Hematopoietic multipotent progenitor cell treated with erythropoietin and hydrocortisone succinate and interleukin-3 and kit ligand, for 15 days (in vitro differentiated cells): ENCODE measurements at regions not wholly inside any gene's neighbourhood (a gene's known extent, or its start where the extent isn't known, plus 50 kb on each side); places are given as distances from the start of the nearest gene placed in this dataset.

ENCODE experiments used
- DNase-seq: peaks from one replicate; pipeline ENCODE4 v3.0.0-alpha.2; 2015; ENCODE audit warnings: low spot score

GRCh38 chr1:189866606-189867005 lies 611.1 kb downstream of the BRINP3 start:
- DNase-seq = no peak

GRCh38 chr1:189868021-189868420 lies 609.6 kb downstream of the BRINP3 start:
- DNase-seq = no peak

GRCh38 chr1:189874715-189875435 lies 602.8 kb downstream of the BRINP3 start:
- DNase-seq = no peak

DNA sequence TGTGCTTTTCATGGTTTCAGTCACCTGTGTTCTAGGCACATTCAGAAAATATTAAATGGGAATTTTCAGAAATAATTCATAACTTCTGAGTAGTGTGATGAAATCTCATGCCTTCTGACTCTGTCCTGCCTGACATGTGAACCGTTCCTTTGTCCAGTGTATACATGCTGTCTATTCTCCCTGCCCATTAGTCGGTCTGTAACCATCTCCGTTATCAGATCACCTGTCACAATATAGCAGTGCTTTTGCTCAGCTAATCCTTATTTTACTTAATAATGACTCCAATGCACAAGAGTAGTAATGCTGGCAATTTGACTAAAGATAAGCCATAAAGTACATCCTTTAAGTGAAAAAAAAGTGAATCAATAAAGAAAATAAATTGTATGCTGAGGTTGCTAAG lies 597.5 kb downstream of the BRINP3 start:
- no peak for DNase-seq

- no peak for DNase-seq
Measured at GRCh38 chr1:189899686-189900425, 577.8 kb downstream of the BRINP3 start.

GRCh38 chr1:189904509-189904908 lies 573.2 kb downstream of the BRINP3 start:
- DNase-seq = no peak

GRCh38 chr1:189908113-189908512 lies 569.6 kb downstream of the BRINP3 start:
- DNase-seq = no peak

DNA sequence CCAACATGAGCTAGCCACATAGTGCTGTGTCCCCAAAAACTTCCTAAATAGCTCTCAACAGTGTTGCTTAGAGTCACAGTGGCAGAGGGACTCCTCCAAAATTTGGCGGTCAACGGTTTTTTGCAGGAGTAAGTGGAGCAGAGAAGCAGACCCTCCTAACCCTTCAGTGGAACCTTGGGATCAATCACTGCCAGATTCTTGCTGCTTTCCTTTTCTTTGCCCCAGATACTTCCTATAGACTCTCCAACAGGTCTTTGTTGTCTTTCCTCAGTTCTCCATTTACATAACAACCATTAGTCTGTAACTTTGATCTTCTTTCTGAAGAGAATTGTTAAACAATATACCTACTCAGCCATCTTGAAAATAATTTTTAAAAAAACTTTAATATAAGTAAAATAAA lies 556.1 kb downstream of the BRINP3 start:
- DNase-seq = no peak

GRCh38 chr1:189927641-189928040 lies 550.0 kb downstream of the BRINP3 start:
- no peak for DNase-seq

DNA sequence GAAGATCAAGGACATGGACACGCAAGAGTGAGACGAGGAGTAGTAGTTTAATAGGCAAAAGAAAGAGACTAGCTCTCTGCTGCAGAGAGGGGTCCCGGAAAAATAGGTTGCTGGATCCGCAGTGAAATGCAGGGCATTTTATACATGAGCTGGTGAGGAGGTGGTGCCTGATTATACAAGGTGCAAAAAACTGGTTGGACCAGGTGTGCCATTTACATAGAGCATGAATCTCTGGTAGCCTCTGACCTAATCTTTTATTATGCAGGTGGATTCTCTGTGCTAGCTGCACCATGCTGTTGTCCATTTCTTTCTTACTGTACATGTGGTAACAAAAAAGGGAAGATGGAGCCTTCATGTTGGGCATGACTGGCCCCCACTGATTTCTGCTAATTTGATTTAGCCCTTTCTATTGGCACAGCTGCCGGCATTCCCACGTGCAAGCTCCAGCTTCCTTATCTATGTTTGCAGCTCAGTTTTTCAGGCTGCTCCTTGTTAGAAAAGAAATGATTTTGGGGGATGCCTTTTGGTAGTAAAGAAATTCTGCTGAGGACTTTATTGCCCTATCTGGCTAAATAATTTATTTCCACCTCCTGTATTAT lies 548.1 kb downstream of the BRINP3 start:
- DNase-seq = no peak

DNA sequence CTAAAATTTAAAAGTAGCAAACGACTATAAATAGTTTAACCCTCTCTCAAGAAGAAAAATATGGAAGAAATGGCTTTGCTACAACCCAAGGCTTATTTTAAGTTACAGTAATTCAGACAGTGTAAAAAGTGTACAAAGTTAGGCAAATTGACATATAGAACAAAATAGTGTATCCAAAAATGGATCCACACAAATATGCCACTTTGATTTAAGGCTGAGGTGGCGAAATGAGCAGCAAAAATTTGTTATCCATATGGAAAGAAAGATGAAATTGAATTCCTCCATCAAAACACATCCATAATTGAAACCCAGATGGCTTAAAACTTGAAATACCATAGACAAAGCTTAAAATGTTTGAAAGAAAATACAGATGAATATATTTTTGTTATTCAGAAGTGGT lies 540.8 kb downstream of the BRINP3 start:
- DNase-seq = no peak

DNA sequence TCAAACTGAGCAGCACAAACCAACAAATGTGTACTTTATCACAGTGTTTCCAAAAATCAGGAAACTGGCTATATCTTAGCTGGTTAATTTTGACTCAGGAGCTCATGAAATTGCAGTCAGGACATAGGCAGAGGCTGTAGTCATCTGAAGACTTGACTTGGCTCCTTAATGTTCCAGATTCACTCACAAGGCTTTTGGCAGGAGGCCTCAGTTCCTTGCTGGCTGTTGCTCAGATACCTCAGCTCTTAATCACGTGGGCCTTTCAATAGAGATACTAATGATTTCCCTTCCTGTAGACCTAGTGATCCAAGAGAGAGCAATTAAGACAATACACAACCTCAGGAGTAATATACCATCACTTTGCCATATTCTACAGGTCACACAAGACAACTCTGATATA lies 537.7 kb downstream of the BRINP3 start:
- no peak for DNase-seq

DNA sequence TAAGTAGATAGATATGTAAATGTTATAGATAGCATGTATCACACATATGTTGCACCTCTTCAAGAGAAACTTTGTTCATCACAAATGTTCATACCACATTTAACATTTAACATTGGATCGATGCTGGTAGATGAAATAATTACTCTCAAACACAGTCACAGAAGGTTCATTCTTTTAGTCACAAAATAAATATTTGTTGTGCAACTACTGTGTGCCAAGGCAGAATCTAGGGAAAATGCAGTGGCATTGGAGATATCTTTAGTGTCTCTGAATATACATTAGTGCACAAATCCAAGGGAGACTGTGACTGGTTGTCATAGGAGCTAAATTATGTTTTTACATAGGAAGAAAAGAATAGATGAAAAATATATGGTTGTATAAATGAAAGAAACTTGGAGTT lies 535.7 kb downstream of the BRINP3 start:
- DNase-seq = no peak

DNA sequence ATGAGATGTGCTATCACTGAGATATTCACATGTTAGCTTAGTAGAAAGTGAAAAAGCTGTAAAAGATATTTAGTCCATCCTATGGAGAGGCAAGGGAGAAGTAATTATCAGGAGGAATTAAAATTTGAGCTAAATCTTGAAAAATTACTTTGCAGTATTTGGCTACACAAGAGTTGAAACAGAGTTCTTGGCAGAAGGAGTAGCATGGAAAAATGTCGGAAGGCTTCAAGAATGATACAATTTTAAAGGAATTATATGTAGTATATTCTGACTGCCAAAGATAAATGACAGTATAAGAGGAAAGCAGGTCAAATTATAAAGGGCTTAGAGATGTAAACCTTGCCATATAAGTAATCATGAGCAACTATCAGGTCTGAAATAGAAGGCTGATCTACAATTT lies 518.9 kb downstream of the BRINP3 start:
- no peak for DNase-seq

- DNase-seq = no peak
Measured at GRCh38 chr1:189960769-189961168, 516.9 kb downstream of the BRINP3 start.

- DNase-seq = no peak
Measured at GRCh38 chr1:189962181-189962580, 515.5 kb downstream of the BRINP3 start.

DNA sequence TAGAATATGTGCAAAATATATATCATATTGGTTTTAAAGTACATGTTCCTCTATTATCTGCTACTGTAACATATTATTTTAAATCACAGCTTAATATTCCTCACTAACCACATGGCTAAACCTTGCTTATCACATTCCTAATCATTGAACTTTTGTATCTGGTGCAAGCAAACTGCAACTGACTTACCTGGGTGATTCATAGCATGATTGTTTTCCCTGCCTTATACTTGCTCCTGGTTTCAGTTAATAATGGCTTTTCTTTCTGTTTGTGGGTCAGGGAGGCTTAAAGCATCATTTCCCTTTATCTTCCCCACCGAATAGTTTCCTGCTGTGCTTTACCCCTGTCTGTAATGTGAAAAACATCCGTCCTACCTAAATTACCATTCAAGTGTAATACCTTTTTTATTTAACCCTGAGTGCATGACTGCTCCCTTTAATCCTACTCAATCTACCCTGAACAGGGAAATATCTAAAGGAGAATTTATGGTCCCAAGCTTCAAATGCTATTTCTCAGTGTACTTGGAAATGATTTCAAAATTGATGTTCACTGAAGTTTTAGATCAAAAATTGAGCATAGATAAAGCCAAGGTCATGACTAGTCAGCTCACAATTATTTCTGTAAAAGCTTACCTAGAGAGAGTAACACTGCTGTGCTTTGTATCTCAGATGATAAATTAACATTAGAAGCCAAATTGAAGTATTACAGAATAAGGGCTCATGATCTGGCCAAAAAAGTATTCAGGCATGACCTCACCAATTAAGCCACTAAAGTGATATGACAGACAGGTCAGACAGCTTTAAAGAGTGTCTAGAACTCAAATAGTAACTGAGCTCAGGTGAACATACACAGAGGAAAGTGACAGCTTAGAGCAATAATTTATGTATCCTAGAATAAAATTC lies 507.1 kb downstream of the BRINP3 start:
- DNase-seq = no peak

DNA sequence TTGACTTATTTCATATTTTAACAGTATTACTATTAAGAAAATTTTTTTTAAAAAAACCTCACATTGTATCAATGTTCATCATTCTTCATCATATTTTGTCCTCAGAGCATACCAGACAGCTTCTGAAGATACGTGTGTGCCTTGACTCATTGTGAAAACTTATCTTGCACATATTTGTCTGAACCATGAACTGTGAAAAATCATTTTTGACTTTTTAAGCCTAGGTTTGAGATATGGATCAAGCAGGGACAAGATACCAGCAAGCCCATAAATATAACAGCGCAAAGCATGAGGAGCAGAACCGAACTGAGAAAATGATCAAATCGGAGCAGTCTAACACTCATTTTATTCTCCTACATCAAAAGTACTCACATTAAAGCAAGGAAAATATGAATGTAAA lies 506.0 kb downstream of the BRINP3 start:
- no peak for DNase-seq

- DNase-seq = no peak
Measured at GRCh38 chr1:189977184-189977583, 500.5 kb downstream of the BRINP3 start.

DNA sequence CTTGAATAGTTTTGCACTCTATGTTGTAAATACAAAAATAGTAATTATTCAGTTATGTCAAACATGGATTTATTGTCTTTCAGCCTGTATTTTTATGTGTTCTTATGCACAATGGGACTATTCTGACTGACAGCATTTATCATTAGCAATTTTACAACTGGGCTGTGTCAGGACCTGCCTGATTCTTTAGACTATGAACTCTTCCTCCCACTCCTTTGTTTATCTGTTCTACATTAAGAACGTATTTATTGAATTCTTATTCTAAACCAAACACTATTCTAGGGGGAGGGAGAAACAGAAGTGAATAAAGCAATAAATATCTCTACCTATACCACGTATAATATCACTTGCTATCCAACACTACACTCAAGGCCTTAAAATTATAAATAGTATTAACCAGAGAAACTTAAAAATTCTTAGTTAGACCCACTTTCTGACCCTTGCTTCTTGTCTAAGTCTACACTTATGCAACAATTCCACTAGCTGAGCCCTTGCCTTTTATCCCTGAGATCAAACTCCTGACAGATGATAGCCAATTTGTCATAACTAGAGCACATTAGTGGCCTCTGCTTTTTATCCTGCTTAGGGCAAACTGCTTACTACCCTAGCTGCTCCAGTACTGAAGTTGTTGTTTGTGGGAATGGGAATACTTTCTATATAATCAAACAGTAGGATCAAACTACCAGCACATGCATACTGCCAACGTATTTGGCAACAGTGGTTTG lies 494.3 kb downstream of the BRINP3 start:
- DNase-seq = no peak

- no peak for DNase-seq
Measured at GRCh38 chr1:189986516-189986915, 491.1 kb downstream of the BRINP3 start.

DNA sequence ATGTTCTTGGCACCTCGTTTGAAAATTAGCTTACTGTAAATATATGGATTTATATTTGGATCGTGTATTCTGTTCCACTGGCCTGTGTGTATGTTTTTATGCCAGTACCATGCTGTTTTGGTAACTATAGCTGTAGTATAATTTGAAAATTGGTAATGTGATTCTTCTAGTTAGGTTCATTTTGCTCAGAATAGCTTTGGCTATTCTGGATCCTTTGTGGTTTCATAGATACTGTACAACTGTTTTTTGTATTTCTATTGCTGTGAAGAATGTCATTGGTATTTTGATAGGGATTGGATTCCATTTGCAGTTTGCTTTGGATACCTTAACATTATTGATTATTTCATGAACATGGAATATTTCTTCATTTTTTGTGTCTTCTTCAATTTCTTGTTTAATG lies 490.2 kb downstream of the BRINP3 start:
- DNase-seq = no peak
